Muscle layer of colon (tissue), 2 donors: ENCODE measurements at regions not wholly inside any gene's neighbourhood (a gene's known extent, or its start where the extent isn't known, plus 50 kb on each side); places are given as distances from the start of the nearest gene placed in this dataset.
"Not testable (repeated sequence)": the region's sequence is repeated elsewhere in the genome, so short reads cannot be mapped to it uniquely, and the experiment has no call there.

Experiments used
- H3K27ac ChIP-seq: one replicate; pipeline ENCODE4 v1.7.0; 2013; ENCODE audit warnings: low read depth, mild to moderate bottlenecking, low read length, moderate library complexity
- H3K27me3 ChIP-seq, 2 donors: one replicate each; pipeline ENCODE4 v1.7.0; 2013; ENCODE audit warnings: low read length in 2 of 2, mild to moderate bottlenecking in 2 of 2; ENCODE audit not compliant: insufficient read depth in 2 of 2, control insufficient read depth in 1 of 2
- H3K36me3 ChIP-seq: one replicate; pipeline ENCODE4 v1.7.0; 2013; ENCODE audit warnings: mild to moderate bottlenecking, low read length; ENCODE audit not compliant: insufficient read depth
- H3K4me1 ChIP-seq: one replicate; pipeline ENCODE4 v1.7.0; 2013; ENCODE audit warnings: mild to moderate bottlenecking, low read length; ENCODE audit not compliant: insufficient read depth
- H3K4me3 ChIP-seq, 2 donors: one replicate each; pipeline ENCODE4 v1.7.0; 2013; ENCODE audit warnings: low read length in 2 of 2, low read depth in 1 of 2, mild to moderate bottlenecking in 1 of 2, moderate library complexity in 1 of 2
- H3K9ac ChIP-seq: one replicate; pipeline ENCODE4 v1.7.0; 2013; ENCODE audit warnings: low read length
- H3K9me3 ChIP-seq: one replicate; pipeline ENCODE4 v1.7.0; 2013; ENCODE audit warnings: mild to moderate bottlenecking, low read length
- donor health status: abdominal sarcoma.
- donor health status: Adenocarcinoma of cecum.

DNA sequence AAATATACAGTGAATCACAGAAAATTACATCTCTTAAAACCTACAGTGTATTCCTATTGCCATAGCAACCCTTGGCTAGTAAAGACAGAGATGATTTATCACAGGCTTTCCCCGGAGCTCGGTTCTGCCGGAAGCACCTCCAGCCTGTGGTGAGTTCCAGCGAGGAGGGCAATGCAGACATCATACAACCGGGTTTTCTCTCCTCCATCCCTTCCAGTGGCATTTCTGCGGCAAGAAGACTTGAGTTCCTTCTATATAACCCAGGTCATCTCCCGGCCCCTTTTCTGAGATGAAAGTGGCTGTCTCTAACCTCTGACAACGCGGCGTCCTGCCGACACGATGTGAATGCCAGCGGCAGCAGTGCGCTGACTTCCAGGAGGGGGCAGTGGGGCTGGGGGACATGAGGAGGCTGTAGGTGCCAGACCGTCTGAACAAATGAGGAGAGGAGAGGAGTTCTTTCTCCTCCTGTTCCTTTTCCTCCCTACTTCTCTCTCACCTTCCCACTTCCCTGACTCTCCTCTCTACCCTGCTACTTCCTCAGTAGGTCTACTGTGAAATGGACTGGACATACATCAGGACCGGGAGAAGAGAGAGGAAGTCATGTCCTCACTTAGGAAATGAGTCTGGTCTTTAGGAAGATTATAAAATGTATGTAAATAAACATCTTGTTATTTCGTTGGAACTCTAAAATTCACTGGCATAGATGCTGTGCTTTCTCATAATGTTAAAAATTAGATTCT is 68.6 kb upstream of the MAX start:
- H3K9me3 ChIP-seq: no peaks in the 10 kb centered on the region
- no peak overlapping the region for H3K27ac ChIP-seq
- H3K36me3 ChIP-seq: no peaks in the 10 kb centered on the region
- no peaks in the 10 kb centered on the region for H3K4me1 ChIP-seq
- H3K9ac ChIP-seq: no peak overlapping the region
- H3K27me3 ChIP-seq: peaks cover 0 to 8% of the 10 kb centered on the region in 2 donors
- H3K4me3 ChIP-seq: peak overlapping the region in 1 of 2 donors; percentile 19

DNA sequence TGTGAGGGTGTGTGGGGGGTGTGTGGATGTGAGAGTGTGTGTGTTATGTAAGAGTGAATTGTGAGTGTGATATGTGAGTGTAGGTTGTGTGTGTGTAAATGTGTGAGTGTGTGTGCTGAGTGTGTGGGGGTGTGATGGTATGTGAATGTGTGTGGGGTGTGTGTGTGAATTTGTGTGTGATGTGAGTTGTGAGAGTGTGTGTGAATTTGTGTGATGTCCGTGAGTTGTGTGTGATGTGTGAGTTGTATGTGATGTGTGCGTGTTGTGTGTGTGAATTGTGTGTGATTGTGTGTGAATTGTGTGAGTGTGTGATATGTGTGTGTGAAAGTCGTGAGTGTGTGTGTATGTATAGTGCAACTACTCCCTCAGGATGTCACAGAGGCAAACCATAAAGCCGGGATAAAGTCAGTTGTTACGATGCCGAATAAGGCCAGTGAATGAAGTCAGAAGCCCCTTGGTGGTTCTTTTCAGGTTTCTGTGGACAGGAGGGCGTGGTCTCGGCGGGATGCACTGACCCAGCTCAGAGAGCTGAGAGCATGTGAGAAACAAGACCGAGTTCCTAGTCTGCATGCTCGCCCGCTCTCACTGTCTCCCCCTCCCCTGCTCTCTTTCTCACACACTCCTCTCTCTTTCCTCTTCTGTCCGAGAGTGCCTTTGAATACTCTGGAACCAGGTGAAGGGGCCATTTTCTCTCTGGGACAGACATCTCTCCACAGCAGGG is 71.8 kb upstream of the MAX start:
- Histone ChIP-seq H3K4me3 (no peak overlapping the region), H3K27ac (no peak overlapping the region), H3K4me1 (no peaks in the 10 kb centered on the region), H3K27me3 (peaks cover 0 to 8% of the 10 kb centered on the region in 2 donors), H3K9ac (no peak overlapping the region), H3K9me3 (no peaks in the 10 kb centered on the region), H3K36me3 (no peaks in the 10 kb centered on the region)

DNA sequence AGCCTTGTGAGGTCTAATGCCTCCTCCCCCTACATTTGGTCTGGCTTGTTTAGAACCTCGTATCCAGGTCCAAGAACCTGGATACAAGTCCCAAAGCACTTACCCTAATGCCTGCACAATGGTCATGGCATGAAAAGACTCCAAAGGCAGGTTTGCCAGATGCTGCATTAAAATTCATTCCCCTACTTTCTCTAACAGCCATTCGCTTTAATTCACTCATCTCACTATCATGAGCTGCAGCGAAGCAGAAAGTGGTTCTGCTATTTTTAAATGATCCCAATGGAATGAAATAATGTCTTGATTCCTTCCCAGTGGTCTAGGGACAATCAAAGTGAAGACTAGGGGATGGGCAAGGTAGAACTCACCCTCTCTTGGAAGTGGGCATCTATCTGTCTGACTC is 72.5 kb upstream of the MAX start:
- no peaks in the 10 kb centered on the region for H3K36me3 ChIP-seq
- H3K27me3 ChIP-seq: peaks cover 0 to 3% of the 10 kb centered on the region in 2 donors
- no peak overlapping the region for H3K9ac ChIP-seq
- no peak overlapping the region for H3K4me3 ChIP-seq
- H3K4me1 ChIP-seq: no peaks in the 10 kb centered on the region
- H3K27ac ChIP-seq: no peak overlapping the region
- H3K9me3 ChIP-seq: no peaks in the 10 kb centered on the region

DNA sequence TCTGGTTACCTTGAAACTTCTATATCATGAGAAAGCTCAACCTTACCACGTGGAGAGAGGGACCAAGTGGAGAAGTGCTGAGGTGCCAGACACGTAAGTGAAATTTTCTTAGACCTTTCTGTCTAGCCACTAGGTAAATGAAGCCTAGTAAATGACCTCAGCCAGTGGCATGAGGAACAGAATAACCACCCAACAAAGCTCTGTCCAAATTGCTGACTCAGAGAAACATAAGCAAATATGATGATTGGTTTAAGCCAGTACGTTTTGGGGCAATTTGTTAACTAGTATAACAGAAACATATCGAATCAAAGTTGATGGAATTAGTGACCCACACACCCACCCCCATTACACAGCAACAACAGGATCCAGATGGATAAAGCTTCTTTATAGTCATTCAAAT is 75.2 kb upstream of the MAX start:
- no peaks in the 10 kb centered on the region for H3K36me3 ChIP-seq
- no peak overlapping the region for H3K9ac ChIP-seq
- no peak overlapping the region for H3K4me3 ChIP-seq
- no peaks in the 10 kb centered on the region for H3K27me3 ChIP-seq
- peaks cover 10% of the 10 kb centered on the region for H3K9me3 ChIP-seq
- H3K4me1 ChIP-seq: no peaks in the 10 kb centered on the region
- H3K27ac ChIP-seq: no peak overlapping the region

DNA sequence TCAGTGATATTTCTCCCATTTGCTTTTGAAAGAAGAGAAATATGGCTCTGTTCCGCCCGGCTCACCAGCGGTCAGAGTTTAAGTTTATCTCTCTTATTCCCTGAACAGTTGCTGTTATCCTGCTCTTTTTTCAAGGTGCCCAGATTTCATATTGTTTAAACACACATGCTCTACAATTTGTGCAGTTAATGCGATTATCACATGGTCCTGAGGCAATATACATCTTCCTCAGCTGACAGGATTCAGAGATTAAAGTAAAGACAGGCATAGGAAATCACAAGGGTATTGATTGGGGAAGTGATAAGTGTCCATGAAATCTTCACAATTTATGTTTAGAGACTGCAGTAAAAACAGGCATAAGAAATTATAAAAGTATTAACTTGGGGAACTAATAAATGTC is 76.9 kb upstream of the MAX start:
- not testable (repeated sequence) for H3K4me3 ChIP-seq, H3K27ac ChIP-seq, H3K36me3 ChIP-seq, H3K9ac ChIP-seq, H3K4me1 ChIP-seq, H3K27me3 ChIP-seq
- H3K9me3 ChIP-seq: peaks cover 11% of the 10 kb centered on the region

DNA sequence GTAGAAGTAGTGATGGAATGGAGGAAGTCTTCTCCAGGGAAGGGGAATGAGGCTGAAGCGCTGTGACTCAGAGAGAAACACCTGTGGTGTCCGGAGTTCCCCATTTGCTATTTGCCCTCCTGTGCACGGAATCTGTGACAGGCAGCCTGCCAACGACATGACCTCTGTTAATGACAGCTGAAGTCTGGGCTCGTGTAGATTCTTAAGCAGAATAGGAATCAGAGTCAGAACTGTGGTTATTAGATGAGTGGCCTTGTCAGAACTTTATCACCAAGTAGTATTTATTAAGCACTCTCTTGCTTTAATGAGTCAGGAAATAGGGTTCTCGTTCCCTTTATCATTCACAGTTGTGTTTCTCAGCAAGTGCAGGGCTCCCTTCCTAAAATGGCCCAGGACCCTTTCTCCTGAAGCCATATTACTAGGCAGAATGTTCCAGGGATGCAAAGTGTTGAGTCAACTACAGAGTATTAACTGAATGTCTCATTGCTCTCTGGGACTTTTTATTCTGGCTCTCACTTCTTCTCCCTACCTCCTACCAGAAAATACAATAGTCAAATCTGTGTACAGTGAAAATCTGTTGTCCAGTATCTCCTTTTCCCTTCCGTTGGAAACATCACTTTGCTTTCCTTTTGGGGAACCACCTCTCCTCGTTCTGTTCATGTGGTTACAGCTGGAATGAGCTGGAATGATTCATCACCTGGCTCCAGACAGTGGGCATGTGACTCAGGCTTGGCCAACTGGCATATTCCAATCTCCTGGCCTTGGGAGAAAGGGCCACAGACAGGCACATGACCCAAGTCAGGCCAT is 77.8 kb upstream of the MAX start:
- Histone ChIP-seq H3K9me3 (peaks cover 11% of the 10 kb centered on the region), H3K36me3 (no peaks in the 10 kb centered on the region), H3K4me3 (no peak overlapping the region), H3K27ac (no peak overlapping the region), H3K27me3 (no peaks in the 10 kb centered on the region), H3K4me1 (no peaks in the 10 kb centered on the region), H3K9ac (no peak overlapping the region)

DNA sequence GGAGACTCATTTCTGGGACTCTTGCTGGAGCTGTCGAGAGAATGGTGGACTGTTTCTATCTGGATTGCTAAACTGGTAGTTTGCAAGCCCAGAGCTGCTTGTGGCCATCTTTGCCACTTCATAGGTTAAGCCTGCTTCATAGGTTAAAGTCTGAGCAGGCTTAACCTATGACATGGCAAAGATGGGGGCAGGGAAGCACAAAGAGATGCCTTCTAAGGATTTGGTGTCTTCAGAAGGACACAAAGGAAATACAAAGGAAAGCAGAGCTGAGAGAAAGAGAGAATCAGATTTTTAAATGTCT is 78.4 kb upstream of the MAX start:
- Histone ChIP-seq H3K9ac (no peak overlapping the region), H3K9me3 (peaks cover 11% of the 10 kb centered on the region), H3K36me3 (no peaks in the 10 kb centered on the region), H3K4me3 (no peak overlapping the region), H3K27ac (no peak overlapping the region), H3K27me3 (no peaks in the 10 kb centered on the region), H3K4me1 (no peaks in the 10 kb centered on the region)

DNA sequence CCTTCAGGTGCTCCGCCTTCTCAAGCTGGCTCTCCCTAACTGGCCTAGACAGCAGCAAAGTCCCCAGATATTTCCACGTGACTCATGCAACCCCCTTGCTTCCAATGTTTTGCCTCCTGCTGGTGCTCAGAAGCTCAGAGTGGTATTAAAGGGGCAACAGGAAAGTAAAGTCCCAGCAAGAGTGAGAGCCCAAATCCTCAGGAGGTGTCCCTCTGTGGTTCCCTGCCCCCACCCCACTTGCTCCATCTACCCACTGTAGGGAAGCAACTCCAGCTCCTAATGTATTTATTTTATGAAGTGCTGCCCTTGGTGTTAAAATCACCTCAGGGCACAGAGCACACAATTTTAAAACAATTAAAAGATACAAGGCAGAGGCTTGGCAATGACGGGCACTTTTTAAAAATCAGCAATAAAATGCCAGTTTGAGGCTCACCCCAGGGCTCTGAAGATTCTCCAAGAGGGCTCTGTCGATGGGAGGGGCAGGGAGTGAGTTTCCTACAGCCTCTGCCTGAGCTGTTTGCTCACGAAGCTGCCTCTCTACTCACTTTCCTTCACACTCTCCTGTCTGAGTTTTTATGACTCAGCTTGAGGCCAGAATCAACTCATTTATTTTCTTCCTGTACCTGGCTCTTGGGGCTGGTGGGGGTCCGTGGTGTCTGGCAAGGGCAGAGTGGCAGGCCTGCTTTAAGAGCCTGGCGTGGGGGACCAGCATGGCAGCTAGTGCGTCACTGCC is 81.9 kb upstream of the MAX start:
- H3K9ac ChIP-seq: no peak overlapping the region
- H3K4me1 ChIP-seq: no peaks in the 10 kb centered on the region
- no peak overlapping the region for H3K27ac ChIP-seq
- H3K27me3 ChIP-seq: no peaks in the 10 kb centered on the region
- H3K9me3 ChIP-seq: peaks cover 11% of the 10 kb centered on the region
- H3K36me3 ChIP-seq: no peaks in the 10 kb centered on the region
- no peak overlapping the region for H3K4me3 ChIP-seq

DNA sequence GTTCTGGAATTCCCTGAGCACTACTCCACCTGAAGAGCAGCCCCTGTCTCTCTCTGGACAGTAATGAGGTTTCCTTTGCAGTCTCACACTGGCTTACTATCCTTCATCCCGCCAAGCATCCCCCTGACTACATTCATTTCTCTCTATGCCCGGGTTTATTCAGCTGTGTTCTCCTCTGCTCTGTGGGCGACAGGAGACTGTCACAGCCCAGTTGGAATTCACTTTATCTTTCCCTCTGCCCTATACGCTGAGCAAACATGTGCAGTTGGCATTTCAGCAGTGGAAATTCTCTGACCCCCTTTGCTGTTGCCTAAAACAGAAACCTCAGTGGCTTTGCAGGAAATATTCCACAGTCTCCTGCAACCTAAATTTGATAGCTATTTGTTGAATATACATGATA is 83.5 kb upstream of the MAX start:
- Histone ChIP-seq H3K4me3 (no peak overlapping the region), H3K9ac (no peak overlapping the region), H3K4me1 (no peaks in the 10 kb centered on the region), H3K36me3 (no peaks in the 10 kb centered on the region), H3K27ac (no peak overlapping the region), H3K27me3 (no peaks in the 10 kb centered on the region), H3K9me3 (peaks cover 11% of the 10 kb centered on the region)

DNA sequence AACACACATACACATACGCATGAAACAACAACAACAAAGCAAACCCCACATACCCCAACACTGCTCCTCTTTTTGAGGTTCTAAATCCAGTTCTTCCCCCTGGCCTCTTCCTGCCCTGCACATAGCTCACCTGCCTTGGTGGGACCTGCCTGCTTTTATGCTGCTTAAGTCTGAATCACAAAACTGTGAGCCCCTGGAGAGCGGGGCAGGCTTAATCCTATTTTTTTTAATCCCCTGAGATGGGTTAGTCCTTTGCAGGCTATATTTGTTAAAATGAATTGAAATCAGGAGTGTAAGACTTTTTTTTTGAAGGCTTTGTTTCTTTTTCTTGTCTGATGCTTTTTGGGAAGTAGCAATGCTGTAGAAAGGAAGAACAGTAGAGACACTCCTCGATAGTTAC is 84.6 kb upstream of the MAX start:
- Histone ChIP-seq H3K4me1 (no peaks in the 10 kb centered on the region), H3K9me3 (peaks cover 7% of the 10 kb centered on the region), H3K9ac (no peak overlapping the region), H3K27ac (no peak overlapping the region), H3K36me3 (no peaks in the 10 kb centered on the region), H3K27me3 (no peaks in the 10 kb centered on the region), H3K4me3 (no peak overlapping the region)

DNA sequence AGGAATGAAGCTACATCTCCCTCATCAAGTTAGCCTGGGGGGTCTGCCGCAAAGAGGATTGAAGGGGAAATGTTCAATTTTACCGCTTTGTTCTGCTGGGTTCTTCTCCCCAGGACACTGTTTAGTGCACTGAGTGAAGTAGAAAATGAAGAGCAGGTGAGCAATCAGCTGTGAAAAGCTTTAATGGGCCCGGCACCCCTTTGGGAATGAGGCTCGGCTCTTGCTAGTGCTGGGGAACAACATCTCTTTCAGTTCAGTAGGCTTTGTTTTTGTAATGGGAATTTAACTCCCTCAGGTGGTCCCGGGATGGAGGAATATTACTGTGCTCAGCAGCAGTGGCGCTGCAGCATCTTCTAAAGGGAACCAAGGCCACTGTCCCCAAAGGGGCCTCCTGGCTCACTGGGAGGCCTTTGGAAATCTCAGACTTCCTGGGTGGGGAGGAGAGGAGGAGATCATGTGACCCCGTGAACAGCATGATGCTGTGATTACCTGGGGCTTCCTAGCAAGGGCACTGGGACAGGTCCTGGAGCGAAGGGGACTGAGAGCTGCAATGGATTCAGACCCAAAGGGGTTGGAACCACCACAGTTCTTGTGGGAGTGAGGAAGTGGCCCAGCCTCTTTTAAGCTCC is 85.2 kb upstream of the MAX start:
- H3K4me3 ChIP-seq: no peak overlapping the region
- H3K27me3 ChIP-seq: no peaks in the 10 kb centered on the region
- no peaks in the 10 kb centered on the region for H3K36me3 ChIP-seq
- no peak overlapping the region for H3K9ac ChIP-seq
- H3K9me3 ChIP-seq: peaks cover 1% of the 10 kb centered on the region
- no peak overlapping the region for H3K27ac ChIP-seq
- no peaks in the 10 kb centered on the region for H3K4me1 ChIP-seq
